Skeletal muscle tissue (tissue), 3 donors: ENCODE measurements at regions not wholly inside any gene's neighbourhood (a gene's known extent, or its start where the extent isn't known, plus 50 kb on each side); places are given as distances from the start of the nearest gene placed in this dataset.

Experiments
- H3K27ac ChIP-seq: one replicate; pipeline ENCODE4 v1.7.0; 2013; ENCODE audit warnings: mild to moderate bottlenecking, low read depth, low read length, inconsistent platforms
- H3K27me3 ChIP-seq, 3 donors: one replicate each; pipeline ENCODE4 v1.7.0; 2013; ENCODE audit warnings: low read length in 3 of 3; ENCODE audit not compliant: control insufficient read depth in 3 of 3, insufficient read depth in 3 of 3
- H3K36me3 ChIP-seq, 3 donors: one replicate each; pipeline ENCODE4 v1.7.0; 2013; ENCODE audit warnings: low read length in 3 of 3; ENCODE audit not compliant: control insufficient read depth in 3 of 3, insufficient read depth in 3 of 3
- H3K4me1 ChIP-seq, 3 donors: one replicate each; pipeline ENCODE4 v1.7.0; 2013; ENCODE audit warnings: low read length in 3 of 3, mild to moderate bottlenecking in 3 of 3; ENCODE audit not compliant: control insufficient read depth in 3 of 3, insufficient read depth in 3 of 3
- H3K4me3 ChIP-seq, 3 donors: one replicate each; pipeline ENCODE4 v1.7.0; 2013; ENCODE audit warnings: low read length in 3 of 3
- H3K9ac ChIP-seq, 3 donors: one replicate each; pipeline ENCODE4 v1.7.0; 2013; ENCODE audit warnings: low read length in 3 of 3, mild to moderate bottlenecking in 3 of 3, moderate library complexity in 2 of 3, low read depth in 1 of 3
- H3K9me3 ChIP-seq, 3 donors: one replicate each; pipeline ENCODE4 v1.7.0; 2013; ENCODE audit warnings: low read length in 3 of 3; ENCODE audit not compliant: control insufficient read depth in 3 of 3
- donor health status: Osteomylitis.

- no peaks in the 10 kb centered on the region for H3K9me3 ChIP-seq
Observed at GRCh38 chr4:95637043-95637600, 88.3 kb upstream of the UNC5C start.

GRCh38 chr4:95636061-95636460 is 87.3 kb upstream of the UNC5C start:
- Histone ChIP-seq H3K27ac (no peak overlapping the region), H3K36me3 (no peaks in the 10 kb centered on the region), H3K9ac (no peak overlapping the region), H3K4me1 (no peaks in the 10 kb centered on the region), H3K4me3 (no peak overlapping the region), H3K27me3 (no peaks in the 10 kb centered on the region), H3K9me3 (no peaks in the 10 kb centered on the region)

More at GRCh38 chr4:95637043-95637600, 88.3 kb upstream of the UNC5C start:
- no peaks in the 10 kb centered on the region for H3K27me3 ChIP-seq
- no peaks in the 10 kb centered on the region for H3K36me3 ChIP-seq
- no peaks in the 10 kb centered on the region for H3K4me1 ChIP-seq
- no peak overlapping the region for H3K27ac ChIP-seq
- H3K4me3 ChIP-seq = no peak overlapping the region
- no peak overlapping the region for H3K9ac ChIP-seq

GRCh38 chr4:95627709-95628108 is 78.9 kb upstream of the UNC5C start:
- H3K27ac ChIP-seq = no peak overlapping the region
- H3K36me3 ChIP-seq = no peaks in the 10 kb centered on the region
- H3K9ac ChIP-seq = no peak overlapping the region
- no peak overlapping the region for H3K4me3 ChIP-seq
- no peaks in the 10 kb centered on the region for H3K4me1 ChIP-seq
- no peaks in the 10 kb centered on the region for H3K9me3 ChIP-seq
- H3K27me3 ChIP-seq = no peaks in the 10 kb centered on the region

GRCh38 chr4:95627024-95627605 is 78.3 kb upstream of the UNC5C start:
- Histone ChIP-seq H3K4me3 (no peak overlapping the region), H3K4me1 (no peaks in the 10 kb centered on the region), H3K27me3 (no peaks in the 10 kb centered on the region), H3K9ac (no peak overlapping the region), H3K27ac (no peak overlapping the region), H3K36me3 (no peaks in the 10 kb centered on the region), H3K9me3 (no peaks in the 10 kb centered on the region)

GRCh38 chr4:95625020-95625419 is 76.2 kb upstream of the UNC5C start:
- Histone ChIP-seq H3K36me3 (no peaks in the 10 kb centered on the region), H3K27ac (no peak overlapping the region), H3K27me3 (no peaks in the 10 kb centered on the region), H3K9ac (no peak overlapping the region), H3K9me3 (no peaks in the 10 kb centered on the region), H3K4me1 (no peaks in the 10 kb centered on the region), H3K4me3 (no peak overlapping the region)

GRCh38 chr4:95619525-95620443 is 71.0 kb upstream of the UNC5C start:
- no peaks in the 10 kb centered on the region for H3K27me3 ChIP-seq
- H3K36me3 ChIP-seq = no peaks in the 10 kb centered on the region
- H3K9me3 ChIP-seq = no peaks in the 10 kb centered on the region
- H3K27ac ChIP-seq = no peak overlapping the region
- H3K4me1 ChIP-seq = no peaks in the 10 kb centered on the region
- H3K9ac ChIP-seq = no peak overlapping the region
- no peak overlapping the region for H3K4me3 ChIP-seq

GRCh38 chr4:95614684-95615205 is 66.0 kb upstream of the UNC5C start:
- Histone ChIP-seq H3K9ac (no peak overlapping the region), H3K9me3 (peaks cover 0 to 2% (median 0%) of the 10 kb centered on the region in 3 donors)

GRCh38 chr4:95610061-95610569 is 61.3 kb upstream of the UNC5C start:
- peaks cover 0 to 2% (median 0%) of the 10 kb centered on the region in 3 donors for H3K9me3 ChIP-seq
- H3K4me1 ChIP-seq = no peaks in the 10 kb centered on the region
- H3K27ac ChIP-seq = no peak overlapping the region
- no peaks in the 10 kb centered on the region for H3K36me3 ChIP-seq
- H3K9ac ChIP-seq = no peak overlapping the region
- H3K4me3 ChIP-seq = no peak overlapping the region
- H3K27me3 ChIP-seq = no peaks in the 10 kb centered on the region

More at GRCh38 chr4:95614684-95615205, 66.0 kb upstream of the UNC5C start:
- Histone ChIP-seq H3K36me3 (no peaks in the 10 kb centered on the region), H3K27me3 (no peaks in the 10 kb centered on the region), H3K27ac (no peak overlapping the region), H3K4me3 (no peak overlapping the region), H3K4me1 (no peaks in the 10 kb centered on the region)

- Histone ChIP-seq H3K9ac (no peak overlapping the region), H3K4me3 (no peak overlapping the region), H3K27me3 (no peaks in the 10 kb centered on the region), H3K9me3 (no peaks in the 10 kb centered on the region), H3K36me3 (no peaks in the 10 kb centered on the region), H3K4me1 (no peaks in the 10 kb centered on the region), H3K27ac (no peak overlapping the region)
Observed at GRCh38 chr4:95606739-95607138, 58.0 kb upstream of the UNC5C start.

GRCh38 chr4:95603393-95603792 is 54.6 kb upstream of the UNC5C start:
- H3K27ac ChIP-seq = no peak overlapping the region
- H3K27me3 ChIP-seq = no peaks in the 10 kb centered on the region
- H3K4me3 ChIP-seq = no peak overlapping the region
- H3K4me1 ChIP-seq = no peaks in the 10 kb centered on the region
- H3K36me3 ChIP-seq = no peaks in the 10 kb centered on the region
- H3K9ac ChIP-seq = no peak overlapping the region
- H3K9me3 ChIP-seq = no peaks in the 10 kb centered on the region
